K562 (cell line): ENCODE measurements at regions not wholly inside any gene's neighbourhood (a gene's known extent, or its start where the extent isn't known, plus 50 kb on each side); places are given as distances from the start of the nearest gene placed in this dataset.

ENCODE experiments used
- ATAC-seq: fragments of 200-7000 bp; cut with Tn5 transposase; 3 replicates; pipeline ENCODE4 v1.9.1; 2020; ENCODE audit warnings: moderate library complexity
- BruUV-seq: library from RNA; stranded (reverse); fragments of 400-500 nt; replicated peaks from 2 replicates; lab custom pipeline; 2021; lab: Mats Ljungman, UMichigan
- CTCF ChIA-PET: fragments of 300-600 bp; formaldehyde crosslinking; extraction: SDS; loops from one replicate; lab custom pipeline; 2021; ENCODE audit warnings: low intra/inter-chr PET ratio; lab: Yijun Ruan, JAX
- POLR2A ChIA-PET: fragments of 300-600, 350-650 bp; sonication (Branson Sonifier 250); formaldehyde crosslinking; extraction: SDS; loops from one replicate; lab custom pipeline; 2021; ENCODE audit warnings: antibody characterized with exemption, inconsistent platforms; lab: Yijun Ruan, JAX
- DNase-seq, 4 experiments: peaks; one replicate each; pipeline versions ENCODE4 v3.0.0 to v3.0.0-alpha.2; 2011 to 2018; ENCODE audit warnings: low spot score in 3 of 4, mixed read lengths in 3 of 4; ENCODE audit errors: extremely low read depth in 1 of 4
- FAIRE-seq: peaks from 2 replicates; lab custom pipeline; 2011; peaks lifted over from hg19 to GRCh38; lab: Jason Lieb, UNC
- H2AFZ ChIP-seq: 2 replicates; pipeline ENCODE4 v1.6.0; 2011; ENCODE audit warnings: low read depth, low read length, control low read depth, inconsistent platforms
- H3K27ac ChIP-seq: fragments of 200-600 bp; 3 replicates; pipeline ENCODE4 v1.8.0; 2011; ENCODE audit warnings: low read depth, mild to moderate bottlenecking, control low read depth, inconsistent platforms, low read length, moderate library complexity, mixed read lengths; ENCODE audit errors: extremely low read depth
- H3K27me3 ChIP-seq, 2 experiments: fragments of 300-600 bp in 1 of 2; 2 replicates in 1 of 2; 3 replicates in 1 of 2; pipeline versions ENCODE4 v1.6.0 to v1.8.0; 2011; ENCODE audit warnings: inconsistent platforms in 2 of 2, low read length in 2 of 2, mild to moderate bottlenecking in 1 of 2, mixed read lengths in 1 of 2, moderate library complexity in 1 of 2; ENCODE audit not compliant: control insufficient read depth in 2 of 2, insufficient read depth in 2 of 2
- H3K36me3 ChIP-seq: fragments of 300-600 bp; 3 replicates; pipeline ENCODE4 v1.8.0; 2011; ENCODE audit warnings: mild to moderate bottlenecking, low read length, inconsistent platforms; ENCODE audit not compliant: control insufficient read depth, insufficient read depth
- H3K4me1 ChIP-seq, 2 experiments: fragments of 200-600 bp in 1 of 2; replicated peaks in 1 of 2; 2 replicates in 1 of 2; 3 replicates in 1 of 2; pipeline versions ENCODE4 v1.5.1 to v1.8.0; 2011; ENCODE audit warnings: inconsistent platforms in 2 of 2, low read length in 2 of 2, mild to moderate bottlenecking in 1 of 2, mixed read lengths in 1 of 2, moderate library complexity in 1 of 2; ENCODE audit not compliant: control insufficient read depth in 2 of 2, insufficient read depth in 2 of 2
- H3K4me2 ChIP-seq: 2 replicates; pipeline ENCODE4 v1.6.1; 2011; ENCODE audit warnings: low read length, control low read depth, inconsistent platforms, mixed read lengths; ENCODE audit not compliant: insufficient read depth
- H3K4me3 ChIP-seq: fragments of 200-600 bp; sonication (generic), shearing (Covaris generic); 2 replicates; pipeline ENCODE4 v1.5.1; 2016; ENCODE audit warnings: control low read depth, inconsistent platforms
- H3K79me2 ChIP-seq: fragments of 200-600 bp; 3 replicates; pipeline ENCODE4 v1.8.0; 2011; ENCODE audit warnings: low read length, inconsistent platforms; ENCODE audit not compliant: control insufficient read depth, insufficient read depth
- H3K9ac ChIP-seq, 2 experiments: 2 replicates each; pipeline versions ENCODE4 v1.6.0 to v1.6.1; 2011; ENCODE audit warnings: low read depth in 2 of 2, low read length in 2 of 2, control low read depth in 1 of 2, inconsistent platforms in 1 of 2, mild to moderate bottlenecking in 1 of 2, mixed read lengths in 1 of 2; ENCODE audit not compliant: insufficient read depth in 1 of 2
- H3K9me1 ChIP-seq: one replicate; pipeline ENCODE4 v1.6.0; 2011; ENCODE audit warnings: inconsistent platforms, mild to moderate bottlenecking, low read length, moderate library complexity; ENCODE audit not compliant: control insufficient read depth, insufficient read depth
- H3K9me3 ChIP-seq: replicated peaks from 2 replicates; pipeline ENCODE4 v1.5.1; 2011; ENCODE audit warnings: low read depth, low read length, inconsistent platforms; ENCODE audit not compliant: control insufficient read depth, insufficient read depth
- H4K20me1 ChIP-seq: replicated peaks from 2 replicates; pipeline ENCODE4 v1.6.1; 2011; ENCODE audit warnings: low read length, inconsistent platforms, mixed read lengths; ENCODE audit not compliant: control insufficient read depth, insufficient read depth
- POLR2AphosphoS5 ChIP-seq: IDR thresholded peaks from 2 replicates; pipeline ENCODE4 v1.6.1; 2011; ENCODE audit warnings: mild to moderate bottlenecking, low read depth, low read length, moderate library complexity; ENCODE audit not compliant: control insufficient read depth, insufficient read depth
- POLR2G ChIP-seq: fragments of 200-400 bp; formaldehyde crosslinking; IDR thresholded peaks from 2 replicates; pipeline ENCODE4 v1.6.1; 2017; ENCODE audit warnings: low read depth, mild to moderate bottlenecking, antibody characterized with exemption, low read length, moderate library complexity
- PTBP1 ChIP-seq: fragments of 200-400 bp; formaldehyde crosslinking; IDR thresholded peaks from 2 replicates; pipeline ENCODE4 v1.6.1; 2017; ENCODE audit warnings: low read depth, low read length
- RERE ChIP-seq: sonication (generic); formaldehyde crosslinking; IDR thresholded peaks from 2 replicates; pipeline ENCODE4 v1.8.0; 2023; ENCODE audit warnings: missing genetic modification reagents, mild to moderate bottlenecking, borderline replicate concordance
- SNIP1 ChIP-seq: fragments of 450-650 bp; IDR thresholded peaks from 2 replicates; pipeline ENCODE4 v1.7.1; 2017; ENCODE audit warnings: low read depth, mild to moderate bottlenecking
- SREBF1 ChIP-seq: fragments of 150-350 bp; IDR thresholded peaks from 2 replicates; pipeline ENCODE4 v1.6.1; 2014; ENCODE audit warnings: antibody characterized with exemption, low read depth, low read length, borderline replicate concordance
- SRSF7 ChIP-seq: fragments of 200-400 bp; formaldehyde crosslinking; optimal IDR thresholded peaks from 2 replicates; pipeline ENCODE3; 2017; ENCODE audit warnings: mild to moderate bottlenecking, low read depth, low read length
- TEAD4 ChIP-seq, 2 experiments: sonication (generic) in 1 of 2; formaldehyde crosslinking in 1 of 2; IDR thresholded peaks; 2 replicates each; pipeline versions ENCODE4 v1.6.1 to v1.8.0; 2012 to 2022; ENCODE audit warnings: borderline replicate concordance in 1 of 2, inconsistent platforms in 1 of 2, low read length in 1 of 2, mild to moderate bottlenecking in 1 of 2, missing genetic modification reagents in 1 of 2
- ZNF584 ChIP-seq: fragments of 200-800 bp; sonication (Bioruptor generic); IDR thresholded peaks from 2 replicates; pipeline ENCODE4 v1.6.1; 2016; ENCODE audit warnings: low read depth, mild to moderate bottlenecking, missing genetic modification characterization, missing compliant biosample characterization
- WGBS: fragments of 100-300 bp; shearing (Covaris generic); methylation state at CpG from one replicate; pipeline ENCODE4 v1.1.6; 2016; ENCODE audit warnings: low coverage, mixed read lengths; ENCODE audit not compliant: insufficient coverage; ENCODE audit errors: missing lambda C conversion rate; 5-methylcytosine and 5-hydroxymethylcytosine counted together
- in situ Hi-C: fragments of 300-500 bp; cut with MboI; formaldehyde crosslinking; loops from 4 replicates; pipeline ENCODE4 v1.15.0; 2018; ENCODE audit warnings: inconsistent platforms, mixed read lengths
- intact Hi-C: fragments of 100-400 bp; cut with micrococcal nuclease; formaldehyde crosslinking; loops from 2 replicates; pipeline ENCODE4 v1.14.2; 2022

DNA sequence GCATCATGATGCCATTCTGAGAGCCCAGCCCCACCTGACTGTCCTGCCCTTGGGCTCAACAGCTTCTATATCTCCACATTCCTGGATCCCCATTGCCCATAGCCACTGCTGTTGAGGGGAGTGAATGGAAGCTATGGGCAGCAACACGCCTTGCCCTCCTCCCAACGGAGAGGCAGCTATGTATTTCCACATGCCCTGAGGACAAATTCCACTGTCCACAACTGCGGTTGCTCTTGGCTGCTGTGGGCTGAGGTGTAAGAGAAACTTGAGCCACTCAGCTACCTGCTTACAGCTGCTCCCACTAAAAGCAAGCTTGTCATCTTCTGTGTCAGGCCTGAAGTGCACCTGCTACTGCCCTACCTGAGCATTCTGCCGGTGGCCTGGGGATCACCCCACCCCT is 222.9 kb downstream of the PSAT1 start:
- no TSS peak for BruUV-seq
- DNase-seq, result no peak
- Histone ChIP-seq H3K36me3 (no peaks in the 10 kb centered on the region), H4K20me1 (no peaks in the 10 kb centered on the region), H2AFZ (no peak overlapping the region), H3K27me3 (no peaks in the 10 kb centered on the region), H3K27ac (no peak overlapping the region), H3K4me2 (no peak overlapping the region), H3K9me1 (no peaks in the 10 kb centered on the region), H3K9me3 (no peaks in the 10 kb centered on the region), H3K4me3 (no peak overlapping the region), H3K9ac (no peak overlapping the region), H3K4me1 (no peaks in the 10 kb centered on the region), H3K79me2 (no peaks in the 10 kb centered on the region)
- FAIRE-seq, result no peak
- in situ Hi-C loops, result no loop called here
- intact Hi-C loops, result no loop called here
- 0% methylated on average over 4 of the region's 4 CpGs for WGBS
- ATAC-seq, result no peak
- POLR2A ChIA-PET, result no interaction called here
- no peak for TF ChIP-seq SRSF7
- TF ChIP-seq PTBP1, result no peak
- TF ChIP-seq POLR2G, result no peak
- no peak for TF ChIP-seq ZNF584
- TF ChIP-seq SNIP1, result no peak
- CTCF ChIA-PET, result no interaction called here

DNA sequence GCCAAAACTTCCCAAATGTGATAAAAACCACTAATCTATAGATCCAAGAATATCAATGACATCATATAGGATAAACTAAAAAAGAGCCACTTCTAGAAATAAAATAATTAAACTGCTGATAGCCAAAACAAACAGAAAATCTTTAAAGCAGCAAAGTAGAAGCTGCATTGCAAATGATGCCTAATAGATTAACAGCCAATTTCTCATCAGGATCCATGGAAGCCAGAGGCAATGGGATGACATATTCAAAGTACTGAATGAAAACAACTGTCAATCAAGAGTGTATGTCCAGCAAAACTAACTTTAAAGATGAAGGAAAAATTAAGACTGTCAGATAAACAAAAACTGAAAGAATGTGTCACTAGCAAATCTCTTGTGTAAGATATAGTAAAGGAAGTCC is 224.8 kb downstream of the PSAT1 start:
- Histone ChIP-seq H3K9me3 (no peaks in the 10 kb centered on the region), H2AFZ (no peak overlapping the region), H3K9me1 (no peaks in the 10 kb centered on the region), H3K27me3 (no peaks in the 10 kb centered on the region), H4K20me1 (no peaks in the 10 kb centered on the region), H3K4me1 (no peaks in the 10 kb centered on the region), H3K9ac (no peak overlapping the region), H3K79me2 (no peaks in the 10 kb centered on the region), H3K4me2 (no peak overlapping the region), H3K27ac (no peak overlapping the region), H3K36me3 (no peaks in the 10 kb centered on the region), H3K4me3 (no peak overlapping the region)
- DNase-seq, result no peak
- intact Hi-C loops, result no loop called here
- CTCF ChIA-PET, result no interaction called here
- no TSS peak for BruUV-seq
- no peak for ATAC-seq
- in situ Hi-C loops, result no loop called here
- no peak for FAIRE-seq
- no peak for TF ChIP-seq SREBF1
- TF ChIP-seq RERE, result no peak
- TF ChIP-seq POLR2AphosphoS5, result no peak
- TF ChIP-seq TEAD4 (IDR thresholded peaks at IDR 0.05; ENCODE audit: low read length), result no peak
- no peak for TF ChIP-seq TEAD4 (CRISPR knock-in tag; IDR thresholded peaks at IDR 0.05; ENCODE audit: borderline replicate concordance)
- POLR2A ChIA-PET, result no interaction called here
